ENCODE measurements at regions not wholly inside any gene's neighbourhood (a gene's known extent, or its start where the extent isn't known, plus 50 kb on each side); places are given as distances from the start of the nearest gene placed in this dataset.

GRCh38 chr13:94886191-94886590 lies 173.8 kb upstream of the SOX21 start:
- Histone ChIP-seq H3K36me3 (ENCODE audit: low read depth) (no peaks in the 10 kb centered on the region), H3K9me3 (ENCODE audit: low read depth) (no peaks in the 10 kb centered on the region), H3K4me3 (no peak overlapping the region), H3K9me2 (ENCODE audit: insufficient read depth) (no peaks in the 10 kb centered on the region), H3K4me1 (ENCODE audit: insufficient read depth) (no peaks in the 10 kb centered on the region), H3K79me2 (ENCODE audit: insufficient read depth) (no peaks in the 10 kb centered on the region), H2AFZ (no peak overlapping the region), H3F3A (ENCODE audit: insufficient read depth) (no peaks in the 10 kb centered on the region), H3K9ac (no peak overlapping the region), H3K4me2 (ENCODE audit: unreplicated experiment) (no peak overlapping the region), H3K27me3 (replicated peaks; ENCODE audit: insufficient read depth) (no peaks in the 10 kb centered on the region), H4K20me1 (ENCODE audit: insufficient read depth) (no peaks in the 10 kb centered on the region), H3K27ac (no peak overlapping the region)
- no peak for DNase-seq
- in situ Hi-C loops (cut with MboI) = no loop called here
- TF ChIP-seq EZH2phosphoT487 (IDR thresholded peaks at IDR 0.05; ENCODE audit: insufficient read depth, low read depth) (no peak), EZH2 (IDR thresholded peaks at IDR 0.05; ENCODE audit: insufficient read depth, poor library complexity, severe bottlenecking) (no peak)
- WGBS, 2 experiments (ENCODE audit: low coverage in 1 of 2, low lambda C conversion rate in 2 of 2, missing lambda C conversion rate in 2 of 2) = 40 to 49% methylated on average over 2 of the region's 2 CpGs

- DNase-seq = no peak
- no peak overlapping the region for H2AFZ ChIP-seq
- no peak overlapping the region for H3K4me3 ChIP-seq
- no peak overlapping the region for H3K9ac ChIP-seq
- WGBS, 2 experiments (ENCODE audit: low coverage in 1 of 2, low lambda C conversion rate in 2 of 2, missing lambda C conversion rate in 2 of 2) = 23 to 36% methylated on average over 2 of the region's 2 CpGs
- H3K27ac ChIP-seq = no peak overlapping the region
- H3K9me2 ChIP-seq (ENCODE audit: insufficient read depth) = no peaks in the 10 kb centered on the region
- no peaks in the 10 kb centered on the region for H3K79me2 ChIP-seq (ENCODE audit: insufficient read depth)
- no peaks in the 10 kb centered on the region for H3K4me1 ChIP-seq (ENCODE audit: insufficient read depth)
- no peak overlapping the region for H3K4me2 ChIP-seq (ENCODE audit: unreplicated experiment)
- H3K36me3 ChIP-seq (ENCODE audit: low read depth) = no peaks in the 10 kb centered on the region
- in situ Hi-C loops (cut with MboI) = no loop called here
- TF ChIP-seq EZH2 (IDR thresholded peaks at IDR 0.05; ENCODE audit: insufficient read depth, poor library complexity, severe bottlenecking) = no peak
- no peak for TF ChIP-seq EZH2phosphoT487 (IDR thresholded peaks at IDR 0.05; ENCODE audit: insufficient read depth, low read depth)
- H3F3A ChIP-seq (ENCODE audit: insufficient read depth) = no peaks in the 10 kb centered on the region
- H4K20me1 ChIP-seq (ENCODE audit: insufficient read depth) = no peaks in the 10 kb centered on the region
- H3K9me3 ChIP-seq (ENCODE audit: low read depth) = no peaks in the 10 kb centered on the region
- H3K27me3 ChIP-seq (replicated peaks; ENCODE audit: insufficient read depth) = no peaks in the 10 kb centered on the region
Measured at GRCh38 chr13:94880463-94880862, 168.1 kb upstream of the SOX21 start.

- H3K36me3 ChIP-seq (ENCODE audit: low read depth) = no peaks in the 10 kb centered on the region
- no peaks in the 10 kb centered on the region for H3K9me2 ChIP-seq (ENCODE audit: insufficient read depth)
- H3K4me2 ChIP-seq (ENCODE audit: unreplicated experiment) = no peak overlapping the region
- no peaks in the 10 kb centered on the region for H3K4me1 ChIP-seq (ENCODE audit: insufficient read depth)
- 19 to 24% methylated on average over 7 of the region's 7 CpGs for WGBS, 2 experiments (ENCODE audit: low coverage in 1 of 2, low lambda C conversion rate in 2 of 2, missing lambda C conversion rate in 2 of 2)
- DNase-seq = no peak
- no peaks in the 10 kb centered on the region for H4K20me1 ChIP-seq (ENCODE audit: insufficient read depth)
- no peak overlapping the region for H3K4me3 ChIP-seq
- no peak overlapping the region for H3K27ac ChIP-seq
- in situ Hi-C loops (cut with MboI) = no loop called here
- H3K9ac ChIP-seq = no peak overlapping the region
- H2AFZ ChIP-seq = no peak overlapping the region
- TF ChIP-seq EZH2phosphoT487 (IDR thresholded peaks at IDR 0.05; ENCODE audit: insufficient read depth, low read depth) = no peak
- TF ChIP-seq EZH2 (IDR thresholded peaks at IDR 0.05; ENCODE audit: insufficient read depth, poor library complexity, severe bottlenecking) = no peak
- H3K9me3 ChIP-seq (ENCODE audit: low read depth) = no peaks in the 10 kb centered on the region
- no peaks in the 10 kb centered on the region for H3K27me3 ChIP-seq (replicated peaks; ENCODE audit: insufficient read depth)
- no peaks in the 10 kb centered on the region for H3F3A ChIP-seq (ENCODE audit: insufficient read depth)
- no peaks in the 10 kb centered on the region for H3K79me2 ChIP-seq (ENCODE audit: insufficient read depth)
Measured at GRCh38 chr13:94878602-94879165, 166.3 kb upstream of the SOX21 start.

- Histone ChIP-seq H3K9me2 (ENCODE audit: insufficient read depth) (no peaks in the 10 kb centered on the region), H3F3A (ENCODE audit: insufficient read depth) (no peaks in the 10 kb centered on the region), H4K20me1 (ENCODE audit: insufficient read depth) (no peaks in the 10 kb centered on the region), H3K27ac (no peak overlapping the region), H3K9ac (no peak overlapping the region), H2AFZ (no peak overlapping the region), H3K4me2 (ENCODE audit: unreplicated experiment) (no peak overlapping the region), H3K4me1 (ENCODE audit: insufficient read depth) (no peaks in the 10 kb centered on the region), H3K27me3 (replicated peaks; ENCODE audit: insufficient read depth) (peaks cover 31% of the 10 kb centered on the region), H3K9me3 (ENCODE audit: low read depth) (no peaks in the 10 kb centered on the region), H3K4me3 (no peak overlapping the region), H3K36me3 (ENCODE audit: low read depth) (no peaks in the 10 kb centered on the region), H3K79me2 (ENCODE audit: insufficient read depth) (no peaks in the 10 kb centered on the region)
- 0 to 2% methylated on average over 6 of the region's 6 CpGs for WGBS, 2 experiments (ENCODE audit: low coverage in 1 of 2, low lambda C conversion rate in 2 of 2, missing lambda C conversion rate in 2 of 2)
- no peak for TF ChIP-seq EZH2 (IDR thresholded peaks at IDR 0.05; ENCODE audit: insufficient read depth, poor library complexity, severe bottlenecking)
- TF ChIP-seq EZH2phosphoT487 (IDR thresholded peaks at IDR 0.05; ENCODE audit: insufficient read depth, low read depth) = no peak
- in situ Hi-C loops (cut with MboI) = no loop called here
- no peak for DNase-seq
Measured at GRCh38 chr13:94864474-94864873, 152.1 kb upstream of the SOX21 start.

GRCh38 chr13:94860981-94861407 lies 148.6 kb upstream of the SOX21 start:
- H3K9me2 ChIP-seq (ENCODE audit: insufficient read depth) = no peaks in the 10 kb centered on the region
- WGBS, 2 experiments (ENCODE audit: low coverage in 1 of 2, low lambda C conversion rate in 2 of 2, missing lambda C conversion rate in 2 of 2) = 22 to 25% methylated on average over 8 of the region's 8 CpGs
- H3K4me1 ChIP-seq (ENCODE audit: insufficient read depth) = no peaks in the 10 kb centered on the region
- H3K4me3 ChIP-seq = peak overlapping the region; percentile 63
- in situ Hi-C loops (cut with MboI) = no loop called here
- peaks cover 31% of the 10 kb centered on the region for H3K27me3 ChIP-seq (replicated peaks; ENCODE audit: insufficient read depth)
- no peak overlapping the region for H3K27ac ChIP-seq
- no peaks in the 10 kb centered on the region for H3K36me3 ChIP-seq (ENCODE audit: low read depth)
- no peaks in the 10 kb centered on the region for H3F3A ChIP-seq (ENCODE audit: insufficient read depth)
- no peak for TF ChIP-seq EZH2 (IDR thresholded peaks at IDR 0.05; ENCODE audit: insufficient read depth, poor library complexity, severe bottlenecking)
- TF ChIP-seq EZH2phosphoT487 (IDR thresholded peaks at IDR 0.05; ENCODE audit: insufficient read depth, low read depth) = no peak
- H2AFZ ChIP-seq = peak overlapping the region; percentile 76
- H3K9me3 ChIP-seq (ENCODE audit: low read depth) = no peaks in the 10 kb centered on the region
- H4K20me1 ChIP-seq (ENCODE audit: insufficient read depth) = no peaks in the 10 kb centered on the region
- peak; percentile 8 for DNase-seq
- peak overlapping the region; percentile 82 for H3K4me2 ChIP-seq (ENCODE audit: unreplicated experiment)
- no peaks in the 10 kb centered on the region for H3K79me2 ChIP-seq (ENCODE audit: insufficient read depth)
- no peak overlapping the region for H3K9ac ChIP-seq
